GM12865 (cell line): ENCODE measurements at regions not wholly inside any gene's neighbourhood (a gene's known extent, or its start where the extent isn't known, plus 50 kb on each side); places are given as distances from the start of the nearest gene placed in this dataset.

Experiments used
- DNase-seq: peaks from one replicate; pipeline ENCODE4 v3.0.0; 2010; ENCODE audit warnings: low read depth
- H3K4me3 ChIP-seq: 2 replicates; pipeline ENCODE4 v1.5.1; 2011; ENCODE audit warnings: mild to moderate bottlenecking, low read depth, low read length, control low read depth
- TF ChIP-seq, protein P1 (sequence below): IDR thresholded peaks from 2 replicates; pipeline ENCODE4 v1.5.1; 2011; ENCODE audit warnings: low read length, control low read depth, low read depth, inconsistent platforms; ENCODE audit not compliant: insufficient read depth; ENCODE audit errors: missing control alignments

- TF ChIP-seq, protein P1, sequence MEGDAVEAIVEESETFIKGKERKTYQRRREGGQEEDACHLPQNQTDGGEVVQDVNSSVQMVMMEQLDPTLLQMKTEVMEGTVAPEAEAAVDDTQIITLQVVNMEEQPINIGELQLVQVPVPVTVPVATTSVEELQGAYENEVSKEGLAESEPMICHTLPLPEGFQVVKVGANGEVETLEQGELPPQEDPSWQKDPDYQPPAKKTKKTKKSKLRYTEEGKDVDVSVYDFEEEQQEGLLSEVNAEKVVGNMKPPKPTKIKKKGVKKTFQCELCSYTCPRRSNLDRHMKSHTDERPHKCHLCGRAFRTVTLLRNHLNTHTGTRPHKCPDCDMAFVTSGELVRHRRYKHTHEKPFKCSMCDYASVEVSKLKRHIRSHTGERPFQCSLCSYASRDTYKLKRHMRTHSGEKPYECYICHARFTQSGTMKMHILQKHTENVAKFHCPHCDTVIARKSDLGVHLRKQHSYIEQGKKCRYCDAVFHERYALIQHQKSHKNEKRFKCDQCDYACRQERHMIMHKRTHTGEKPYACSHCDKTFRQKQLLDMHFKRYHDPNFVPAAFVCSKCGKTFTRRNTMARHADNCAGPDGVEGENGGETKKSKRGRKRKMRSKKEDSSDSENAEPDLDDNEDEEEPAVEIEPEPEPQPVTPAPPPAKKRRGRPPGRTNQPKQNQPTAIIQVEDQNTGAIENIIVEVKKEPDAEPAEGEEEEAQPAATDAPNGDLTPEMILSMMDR, result no peak
- no peak for DNase-seq
These were observed 77.8 kb upstream of the CTNNBL1 start for GRCh38 chr20:37616110-37616425.

GRCh38 chr20:37615340-37616109 is 78.3 kb upstream of the CTNNBL1 start:
- peak; percentile 61 for DNase-seq
- TF ChIP-seq, protein P1, result peak; percentile 69
- no peak overlapping the region for H3K4me3 ChIP-seq

More at GRCh38 chr20:37616110-37616425, 77.8 kb upstream of the CTNNBL1 start:
- H3K4me3 ChIP-seq, result no peak overlapping the region

GRCh38 chr20:37611852-37612251 is 82.0 kb upstream of the CTNNBL1 start:
- TF ChIP-seq, protein P1, result no peak
- DNase-seq, result no peak

GRCh38 chr20:37611346-37611745 is 82.5 kb upstream of the CTNNBL1 start:
- H3K4me3 ChIP-seq, result no peak overlapping the region
- TF ChIP-seq, protein P1, result no peak
- no peak for DNase-seq

More at GRCh38 chr20:37611852-37612251, 82.0 kb upstream of the CTNNBL1 start:
- H3K4me3 ChIP-seq, result no peak overlapping the region

GRCh38 chr20:37610203-37610798 is 82.6 kb upstream of the BLCAP start:
- TF ChIP-seq, protein P1, result no peak
- no peak overlapping the region for H3K4me3 ChIP-seq
- DNase-seq, result no peak

- no peak for DNase-seq
- TF ChIP-seq, protein P1, result no peak
- H3K4me3 ChIP-seq, result no peak overlapping the region
These were observed 75.0 kb upstream of the BLCAP start for GRCh38 chr20:37602634-37603033.
